Mesenchymal stem cell (in vitro differentiated cells and primary cell): ENCODE measurements at regions not wholly inside any gene's neighbourhood (a gene's known extent, or its start where the extent isn't known, plus 50 kb on each side); places are given as distances from the start of the nearest gene placed in this dataset.

Source experiments
- DNase-seq: peaks from one replicate; pipeline ENCODE4 v3.0.0-alpha.2; 2013
- H2AFZ ChIP-seq: one replicate; pipeline ENCODE4 v1.6.1; 2013; ENCODE audit warnings: low read depth, mild to moderate bottlenecking, control low read depth, inconsistent platforms, low read length, moderate library complexity
- H2AK5ac ChIP-seq: 2 replicates; pipeline ENCODE4 v1.6.1; 2013; ENCODE audit warnings: low read length, moderate library complexity, mild to moderate bottlenecking, inconsistent platforms; ENCODE audit not compliant: severe bottlenecking
- H2BK120ac ChIP-seq: one replicate; pipeline ENCODE4 v1.6.1; 2013; ENCODE audit warnings: low read depth, mild to moderate bottlenecking, inconsistent platforms, low read length, moderate library complexity
- H2BK12ac ChIP-seq, 2 experiments: one replicate each; pipeline ENCODE4 v1.6.1; 2013; ENCODE audit warnings: inconsistent platforms in 2 of 2, low read length in 2 of 2, mild to moderate bottlenecking in 2 of 2, moderate library complexity in 2 of 2, control low read depth in 1 of 2
- H2BK15ac ChIP-seq: one replicate; pipeline ENCODE4 v1.6.1; 2013; ENCODE audit warnings: mild to moderate bottlenecking, low read depth, inconsistent platforms; ENCODE audit not compliant: poor library complexity, severe bottlenecking
- H2BK5ac ChIP-seq: 2 replicates; pipeline ENCODE4 v1.6.1; 2013; ENCODE audit warnings: low read depth, mild to moderate bottlenecking, low read length, control low read depth, inconsistent platforms; ENCODE audit not compliant: poor library complexity, severe bottlenecking
- H3K14ac ChIP-seq, 2 experiments: one replicate each; pipeline ENCODE4 v1.6.1; 2013; ENCODE audit warnings: inconsistent platforms in 2 of 2, low read length in 2 of 2, control low read depth in 1 of 2, mild to moderate bottlenecking in 1 of 2, moderate library complexity in 1 of 2
- H3K18ac ChIP-seq, 2 experiments: one replicate each; pipeline ENCODE4 v1.6.1; 2013; ENCODE audit warnings: inconsistent platforms in 2 of 2, low read length in 2 of 2, control low read depth in 1 of 2, low read depth in 1 of 2, mild to moderate bottlenecking in 1 of 2
- H3K23ac ChIP-seq, 2 experiments: one replicate each; pipeline ENCODE4 v1.6.1; 2013; ENCODE audit warnings: inconsistent platforms in 2 of 2, low read length in 2 of 2, mild to moderate bottlenecking in 2 of 2, moderate library complexity in 2 of 2, control low read depth in 1 of 2
- H3K27ac ChIP-seq: 2 replicates; pipeline ENCODE4 v1.5.1; 2013; ENCODE audit warnings: mild to moderate bottlenecking, moderate library complexity, low read length, control low read depth, inconsistent platforms; ENCODE audit not compliant: poor library complexity, severe bottlenecking
- H3K27me3 ChIP-seq, 2 experiments: 2 replicates each; pipeline versions ENCODE4 v1.6.1 to v1.7.0; 2013; ENCODE audit warnings: low read length in 2 of 2, mild to moderate bottlenecking in 2 of 2, moderate library complexity in 2 of 2, control low read depth in 1 of 2, inconsistent platforms in 1 of 2; ENCODE audit not compliant: control insufficient read depth in 1 of 2, insufficient read depth in 1 of 2
- H3K36me3 ChIP-seq, 2 experiments: 2 replicates each; pipeline versions ENCODE4 v1.6.1 to v1.7.0; 2013; ENCODE audit warnings: low read length in 2 of 2, control low read depth in 1 of 2, inconsistent platforms in 1 of 2, low read depth in 1 of 2, mild to moderate bottlenecking in 1 of 2; ENCODE audit not compliant: insufficient read depth in 2 of 2, control insufficient read depth in 1 of 2
- H3K4ac ChIP-seq, 2 experiments: one replicate each; pipeline ENCODE4 v1.6.1; 2013; ENCODE audit warnings: inconsistent platforms in 2 of 2, low read length in 2 of 2, mild to moderate bottlenecking in 2 of 2, moderate library complexity in 2 of 2, control low read depth in 1 of 2, low read depth in 1 of 2
- H3K4me1 ChIP-seq: 2 replicates; pipeline ENCODE4 v1.6.1; 2013; ENCODE audit warnings: low read depth, low read length, control low read depth; ENCODE audit not compliant: control insufficient read depth, insufficient read depth
- H3K4me2 ChIP-seq: 2 replicates; pipeline ENCODE4 v1.6.1; 2013; ENCODE audit warnings: low read length, mild to moderate bottlenecking, inconsistent platforms; ENCODE audit not compliant: poor library complexity, severe bottlenecking
- H3K4me3 ChIP-seq, 2 experiments: 2 replicates each; pipeline versions ENCODE4 v1.5.1 to v1.7.0; 2013; ENCODE audit warnings: low read length in 2 of 2, mild to moderate bottlenecking in 2 of 2, control low read depth in 1 of 2, low read depth in 1 of 2; ENCODE audit not compliant: insufficient read depth in 1 of 2
- H3K79me1 ChIP-seq: replicated peaks from 2 replicates; pipeline ENCODE4 v1.6.1; 2013; ENCODE audit warnings: mild to moderate bottlenecking, control low read depth, low read length, inconsistent platforms; ENCODE audit not compliant: poor library complexity, severe bottlenecking
- H3K9ac ChIP-seq: 2 replicates; pipeline ENCODE4 v1.7.0; 2013; ENCODE audit warnings: mild to moderate bottlenecking, low read length, moderate library complexity
- H3K9me3 ChIP-seq: 2 replicates; pipeline ENCODE4 v1.7.0; 2013; ENCODE audit warnings: mild to moderate bottlenecking, low read length; ENCODE audit not compliant: control insufficient read depth
- H4K8ac ChIP-seq: one replicate; pipeline ENCODE4 v1.6.1; 2013; ENCODE audit warnings: inconsistent platforms, mild to moderate bottlenecking, low read length, moderate library complexity
- H4K91ac ChIP-seq: one replicate; pipeline ENCODE4 v1.6.1; 2013; ENCODE audit warnings: mild to moderate bottlenecking, low read length, inconsistent platforms
- WGBS: methylation state at CpG from one replicate; pipeline ENCODE4 v1.1.7; 2013; ENCODE audit warnings: mixed read lengths; 5-methylcytosine and 5-hydroxymethylcytosine counted together

DNA sequence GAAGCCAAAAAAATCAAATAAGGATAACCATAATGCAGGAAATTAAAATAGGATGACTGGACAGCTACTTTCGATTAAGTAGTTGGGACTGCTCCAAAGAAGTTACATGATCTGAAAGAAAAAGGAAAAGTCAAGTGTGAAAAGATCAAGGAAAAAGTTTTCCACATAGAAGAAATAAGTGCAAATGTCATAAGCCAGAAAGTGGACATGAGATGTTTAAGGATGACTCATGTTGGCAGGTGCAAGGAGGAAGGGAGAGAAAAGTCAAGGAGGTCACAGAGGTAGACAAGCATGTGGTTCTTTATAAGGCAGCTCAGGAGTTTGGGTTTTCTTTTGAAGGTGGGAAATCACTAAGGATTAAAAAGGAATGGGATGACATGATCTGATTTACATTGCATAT is 89.8 kb upstream of the GPRIN3 start:
- no peak overlapping the region for H3K27ac ChIP-seq

DNA sequence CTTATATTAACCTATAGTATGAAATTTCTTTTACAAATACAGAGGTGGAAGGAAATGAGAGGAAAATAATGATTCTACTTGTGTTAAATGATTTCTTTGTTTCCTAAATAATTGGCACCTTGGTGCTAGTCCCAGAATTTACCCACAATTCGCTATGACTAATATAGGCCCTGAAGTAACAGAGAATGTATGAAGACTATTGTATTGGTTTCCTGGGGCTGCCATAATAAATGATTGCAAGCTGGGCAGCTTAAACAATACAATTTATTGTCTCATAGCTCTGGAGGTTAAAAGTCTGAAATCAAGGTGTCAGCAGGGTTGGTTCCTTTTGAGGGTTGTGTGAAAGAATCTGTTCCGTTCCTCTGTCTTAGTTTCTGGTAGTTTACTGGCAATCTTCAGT is 74.8 kb upstream of the GPRIN3 start:
- 57% methylated on average over 1 of the region's 2 CpGs for WGBS

More for the DNA sequence above, 89.8 kb upstream of the GPRIN3 start:
- Histone ChIP-seq H3K4me1 (no peaks in the 10 kb centered on the region), H3K18ac (no peak overlapping the region), H3K23ac (no peak overlapping the region), H2BK120ac (no peak overlapping the region), H3K27me3 (no peaks in the 10 kb centered on the region), H4K91ac (no peak overlapping the region), H3K9me3 (no peaks in the 10 kb centered on the region), H2BK15ac (no peak overlapping the region), H3K4me2 (no peak overlapping the region), H3K4ac (no peak overlapping the region), H2AK5ac (no peak overlapping the region), H3K36me3 (no peaks in the 10 kb centered on the region), H3K9ac (no peak overlapping the region), H2BK12ac (no peak overlapping the region), H4K8ac (no peak overlapping the region), H3K79me1 (no peaks in the 10 kb centered on the region), H2AFZ (no peak overlapping the region), H2BK5ac (no peak overlapping the region), H3K4me3 (no peak overlapping the region), H3K14ac (no peak overlapping the region)
- no peak for DNase-seq
- WGBS: 92% methylated on average over 1 of the region's 1 CpG

DNA sequence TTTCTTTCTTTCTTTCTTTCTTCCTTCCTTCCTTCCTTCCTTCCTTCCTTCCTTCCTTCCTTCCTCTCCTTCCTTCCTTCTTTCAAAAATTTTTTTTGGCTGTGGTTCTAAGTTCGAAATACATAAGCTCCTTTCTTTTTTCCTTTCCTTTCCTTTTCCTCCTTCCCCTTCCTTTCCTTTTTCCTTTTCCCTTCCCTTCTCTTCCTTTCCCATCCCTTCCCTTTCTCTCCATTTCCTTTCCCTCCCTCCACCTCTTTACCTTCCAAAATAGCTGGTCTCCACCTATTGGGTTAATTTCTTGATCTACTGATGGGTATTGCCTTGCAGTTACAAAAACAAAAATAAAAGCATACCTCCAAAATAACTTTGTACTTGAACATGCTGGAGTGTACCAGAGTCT is 73.4 kb upstream of the GPRIN3 start:
- Histone ChIP-seq H3K4me3 (no peak overlapping the region), H4K8ac (no peak overlapping the region), H3K23ac (no peak overlapping the region), H3K4me1 (no peaks in the 10 kb centered on the region), H3K27me3 (peaks cover 0 to 3% of the 10 kb centered on the region in 2 experiments), H3K9me3 (peaks cover 19% of the 10 kb centered on the region), H3K36me3 (no peaks in the 10 kb centered on the region), H4K91ac (no peak overlapping the region), H3K79me1 (no peaks in the 10 kb centered on the region), H3K27ac (no peak overlapping the region), H3K14ac (no peak overlapping the region), H2BK5ac (no peak overlapping the region), H2BK12ac (no peak overlapping the region), H2AK5ac (no peak overlapping the region), H2BK15ac (no peak overlapping the region), H3K18ac (no peak overlapping the region), H2AFZ (no peak overlapping the region), H2BK120ac (no peak overlapping the region), H3K4me2 (no peak overlapping the region), H3K4ac (no peak overlapping the region), H3K9ac (no peak overlapping the region)
- WGBS: 84% methylated on average over 1 of the region's 1 CpG
- no peak for DNase-seq

More for the DNA sequence above, 74.8 kb upstream of the GPRIN3 start:
- Histone ChIP-seq H3K36me3 (no peaks in the 10 kb centered on the region), H2AK5ac (no peak overlapping the region), H3K79me1 (no peaks in the 10 kb centered on the region), H3K14ac (no peak overlapping the region), H3K23ac (no peak overlapping the region), H4K8ac (no peak overlapping the region), H4K91ac (no peak overlapping the region), H3K18ac (no peak overlapping the region), H3K9me3 (peaks cover 19% of the 10 kb centered on the region), H2BK12ac (no peak overlapping the region), H2BK120ac (no peak overlapping the region), H2BK15ac (no peak overlapping the region), H3K9ac (no peak overlapping the region), H3K4ac (no peak overlapping the region), H3K27me3 (peaks cover 0 to 8% of the 10 kb centered on the region in 2 experiments), H3K4me2 (no peak overlapping the region), H2AFZ (no peak overlapping the region), H2BK5ac (no peak overlapping the region), H3K27ac (no peak overlapping the region), H3K4me3 (no peak overlapping the region), H3K4me1 (no peaks in the 10 kb centered on the region)
- no peak for DNase-seq

DNA sequence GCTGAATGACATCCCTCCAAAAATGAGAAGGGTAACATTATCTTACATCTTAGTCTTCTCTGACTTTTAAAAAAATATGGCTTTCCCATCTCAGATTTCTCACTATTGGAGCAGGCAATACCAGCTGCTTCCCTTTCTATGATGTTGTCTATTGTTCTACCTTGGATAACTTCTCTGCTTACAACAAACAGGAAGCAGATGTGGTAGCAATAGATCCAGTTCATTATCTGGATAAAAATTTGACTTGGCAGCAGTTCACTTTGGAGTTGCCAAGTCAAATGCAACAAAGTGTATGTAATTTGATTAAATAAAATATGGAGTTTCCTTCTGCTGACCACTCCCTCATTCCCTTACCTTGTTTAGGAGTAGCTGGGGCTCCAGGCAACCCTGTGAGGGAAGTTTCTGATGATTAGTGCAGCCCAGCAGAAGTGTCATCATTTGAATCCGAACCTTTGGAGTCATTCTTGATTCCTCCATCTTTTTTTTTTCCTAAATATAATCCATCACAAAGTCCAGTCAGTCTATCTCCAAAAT is 72.0 kb upstream of the GPRIN3 start:
- Histone ChIP-seq H3K4me2 (no peak overlapping the region), H4K8ac (no peak overlapping the region), H3K14ac (no peak overlapping the region), H3K79me1 (no peaks in the 10 kb centered on the region), H3K9ac (no peak overlapping the region), H3K4ac (no peak overlapping the region), H3K9me3 (peaks cover 19% of the 10 kb centered on the region), H2AK5ac (no peak overlapping the region), H3K4me3 (no peak overlapping the region), H3K4me1 (no peaks in the 10 kb centered on the region), H2BK12ac (no peak overlapping the region), H2AFZ (no peak overlapping the region), H3K23ac (no peak overlapping the region), H2BK15ac (no peak overlapping the region), H3K27ac (no peak overlapping the region), H4K91ac (no peak overlapping the region), H2BK5ac (no peak overlapping the region), H3K36me3 (no peaks in the 10 kb centered on the region), H3K18ac (no peak overlapping the region), H3K27me3 (peaks cover 0 to 2% of the 10 kb centered on the region in 2 experiments), H2BK120ac (no peak overlapping the region)
- WGBS: 88% methylated on average over 1 of the region's 1 CpG
- DNase-seq: no peak
